SK-N-MC (cell line): ENCODE measurements at regions not wholly inside any gene's neighbourhood (a gene's known extent, or its start where the extent isn't known, plus 50 kb on each side); places are given as distances from the start of the nearest gene placed in this dataset.

Experiments
- DNase-seq: peaks from one replicate; pipeline ENCODE4 v3.0.0-alpha.2; 2011; ENCODE audit warnings: low read depth, low spot score
- H3K27ac ChIP-seq: fragments of 200-600 bp; sonication (generic); 2 replicates; pipeline ENCODE4 v1.5.1; 2016; ENCODE audit warnings: mixed run types
- H3K36me3 ChIP-seq: fragments of 200-600 bp; sonication (generic); 2 replicates; pipeline ENCODE4 v1.6.1; 2017; ENCODE audit warnings: antibody characterized with exemption, low read length, mixed read lengths; ENCODE audit not compliant: insufficient read depth
- H3K4me3 ChIP-seq: fragments of 200-600 bp; sonication (generic); 2 replicates; pipeline ENCODE4 v1.5.1; 2016
- H3K9ac ChIP-seq: fragments of 200-600 bp; sonication (generic); 2 replicates; pipeline ENCODE4 v1.8.0; 2017; ENCODE audit warnings: mixed run types, mixed read lengths; ENCODE audit not compliant: insufficient read length
- H3K9me3 ChIP-seq: fragments of 200-600 bp; sonication (generic); 2 replicates; pipeline ENCODE4 v1.6.1; 2017; ENCODE audit warnings: low read depth, mild to moderate bottlenecking, antibody characterized with exemption, low read length, moderate library complexity, mixed read lengths
- EZH2 ChIP-seq: fragments of 200-600 bp; sonication (generic); IDR thresholded peaks from one replicate; pipeline ENCODE4 v1.6.1; 2017; ENCODE audit warnings: antibody characterized with exemption
- FOXP2 ChIP-seq: optimal IDR thresholded peaks from 2 replicates; pipeline ENCODE3; 2011; ENCODE audit warnings: mild to moderate bottlenecking, moderate library complexity; ENCODE audit not compliant: insufficient read depth; ENCODE audit errors: extremely low read length, control extremely low read depth
- POLR2AphosphoS5 ChIP-seq: IDR thresholded peaks from 2 replicates; pipeline ENCODE4 v1.6.1; 2012; ENCODE audit warnings: mild to moderate bottlenecking, low read depth, low read length, borderline replicate concordance

DNA sequence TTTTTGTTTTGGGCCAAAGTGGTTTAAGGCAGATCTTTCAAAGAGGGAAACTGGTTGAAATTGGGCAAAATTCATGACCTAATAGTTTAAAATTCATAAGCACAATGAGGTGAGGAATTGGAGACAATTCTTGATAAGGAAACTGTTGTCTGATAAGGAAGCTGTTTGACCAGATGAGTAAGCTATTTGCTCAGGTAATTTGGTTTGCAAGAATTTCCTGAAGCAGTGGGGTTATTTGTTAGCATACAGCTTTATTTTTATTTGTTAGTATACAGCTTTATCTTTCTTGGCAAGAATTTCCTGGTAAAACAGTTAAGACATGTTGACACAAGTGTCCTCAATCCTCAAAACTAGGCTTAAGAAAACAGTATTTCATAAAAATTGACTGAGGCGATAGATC lies 559.0 kb downstream of the GALC start:
- no peak for TF ChIP-seq POLR2AphosphoS5
- TF ChIP-seq EZH2 = no peak
- TF ChIP-seq FOXP2 = no peak
- no peak overlapping the region for H3K27ac ChIP-seq
- no peaks in the 10 kb centered on the region for H3K36me3 ChIP-seq
- H3K4me3 ChIP-seq = no peak overlapping the region
- no peak overlapping the region for H3K9ac ChIP-seq
- no peak for DNase-seq
- H3K9me3 ChIP-seq = no peaks in the 10 kb centered on the region

DNA sequence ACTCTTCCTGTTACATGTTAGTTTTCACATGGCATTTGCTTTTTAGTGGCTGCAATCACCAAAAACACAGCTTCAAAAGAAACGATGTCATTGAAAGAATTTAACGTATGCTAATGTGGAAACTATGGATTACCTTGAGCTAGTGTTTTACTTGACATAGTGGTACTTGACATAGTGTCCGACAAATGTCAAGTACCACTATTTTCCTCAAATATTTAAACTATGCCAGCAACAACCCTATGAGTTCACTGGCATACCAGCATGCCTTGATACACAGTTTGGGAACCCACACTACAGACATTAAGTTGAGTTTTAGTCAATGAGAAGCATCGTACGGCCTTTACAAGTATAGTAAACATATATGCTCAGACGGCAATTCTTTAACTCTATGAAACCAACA lies 560.3 kb downstream of the GALC start:
- TF ChIP-seq EZH2 (no peak), FOXP2 (no peak), POLR2AphosphoS5 (no peak)

DNA sequence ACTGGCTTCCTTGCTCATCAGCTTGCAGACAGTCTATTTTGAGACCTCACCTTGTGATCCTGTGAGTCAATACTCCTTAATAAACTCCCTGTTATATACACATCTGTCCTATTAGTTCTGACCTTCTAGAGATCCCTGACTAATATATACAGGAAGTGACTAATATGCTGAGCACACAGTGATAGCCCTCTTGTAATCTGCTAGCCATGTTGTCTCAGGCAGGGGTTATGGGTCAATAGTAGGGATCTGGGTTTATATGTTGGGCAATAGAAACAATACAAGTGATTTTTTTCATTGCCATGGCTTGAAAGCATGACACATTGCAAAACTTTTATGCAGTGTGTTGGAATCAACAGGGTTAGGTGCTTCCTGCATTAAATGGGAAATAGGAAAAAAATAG lies 562.2 kb downstream of the GALC start:
- no peak for DNase-seq
- TF ChIP-seq FOXP2 = no peak
- no peak for TF ChIP-seq POLR2AphosphoS5
- TF ChIP-seq EZH2 = no peak
- Histone ChIP-seq H3K27ac (no peak overlapping the region), H3K9me3 (no peaks in the 10 kb centered on the region), H3K9ac (no peak overlapping the region), H3K4me3 (no peak overlapping the region), H3K36me3 (no peaks in the 10 kb centered on the region)

More for the DNA sequence above, 560.3 kb downstream of the GALC start:
- Histone ChIP-seq H3K9ac (no peak overlapping the region), H3K27ac (no peak overlapping the region), H3K36me3 (no peaks in the 10 kb centered on the region), H3K9me3 (no peaks in the 10 kb centered on the region), H3K4me3 (no peak overlapping the region)
- no peak for DNase-seq

GRCh38 chr14:87430214-87430613 lies 562.8 kb downstream of the GALC start:
- DNase-seq = no peak
- no peaks in the 10 kb centered on the region for H3K9me3 ChIP-seq
- TF ChIP-seq POLR2AphosphoS5 (no peak), EZH2 (no peak), FOXP2 (no peak)
- no peak overlapping the region for H3K27ac ChIP-seq
- H3K9ac ChIP-seq = no peak overlapping the region
- H3K4me3 ChIP-seq = no peak overlapping the region
- H3K36me3 ChIP-seq = no peaks in the 10 kb centered on the region

- no peak overlapping the region for H3K4me3 ChIP-seq
- TF ChIP-seq FOXP2 (no peak), POLR2AphosphoS5 (no peak), EZH2 (no peak)
Observed at GRCh38 chr14:87419925-87420324, 573.1 kb downstream of the GALC start.

DNA sequence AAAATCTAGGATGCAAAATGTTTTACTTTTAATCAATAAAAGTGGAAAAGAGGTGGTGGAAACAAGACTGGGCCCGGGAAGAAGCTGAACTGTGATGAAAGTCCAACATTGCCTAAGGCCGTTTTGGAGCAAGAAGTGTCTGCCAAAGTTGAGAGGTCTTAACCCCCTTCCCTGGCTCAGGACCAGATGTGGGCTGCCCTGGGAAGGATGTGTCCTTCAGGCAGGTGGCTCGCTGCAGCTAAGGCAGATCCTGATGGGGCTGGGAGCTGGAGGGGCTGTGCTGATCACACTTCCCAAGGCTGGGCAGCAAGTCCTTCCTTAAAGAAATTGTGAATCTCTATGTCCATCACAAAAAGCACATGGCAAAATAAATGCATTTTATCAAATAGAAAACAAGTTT lies 581.6 kb downstream of the GALC start:
- no peaks in the 10 kb centered on the region for H3K9me3 ChIP-seq
- no peak overlapping the region for H3K27ac ChIP-seq
- TF ChIP-seq FOXP2 (no peak), POLR2AphosphoS5 (no peak), EZH2 (no peak)
- no peak overlapping the region for H3K4me3 ChIP-seq
- H3K36me3 ChIP-seq = no peaks in the 10 kb centered on the region
- no peak for DNase-seq
- no peak overlapping the region for H3K9ac ChIP-seq

More at GRCh38 chr14:87419925-87420324, 573.1 kb downstream of the GALC start:
- Histone ChIP-seq H3K36me3 (no peaks in the 10 kb centered on the region), H3K9me3 (no peaks in the 10 kb centered on the region), H3K9ac (no peak overlapping the region), H3K27ac (no peak overlapping the region)
- DNase-seq = no peak

DNA sequence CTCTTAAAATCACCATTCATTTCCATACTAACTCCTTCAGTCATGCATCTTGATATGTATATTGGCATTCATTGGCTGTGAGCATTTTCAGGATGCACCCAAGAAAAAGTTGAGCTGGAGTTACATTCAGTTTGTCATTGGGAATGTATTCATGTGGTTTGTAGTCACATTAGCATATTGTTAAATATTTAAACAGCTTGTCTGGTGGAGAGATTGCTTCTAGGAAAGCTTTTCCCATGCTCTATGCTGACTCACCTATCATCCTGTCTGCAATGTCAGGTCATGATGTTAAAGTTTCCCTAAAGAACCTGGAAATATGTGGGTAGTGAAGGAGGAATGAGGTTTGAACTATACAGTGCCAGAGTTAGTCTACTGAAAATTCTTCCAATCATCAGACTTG lies 583.6 kb downstream of the GALC start:
- H3K36me3 ChIP-seq = no peaks in the 10 kb centered on the region
- DNase-seq = no peak
- no peak overlapping the region for H3K27ac ChIP-seq
- no peak for TF ChIP-seq EZH2
- TF ChIP-seq FOXP2 = no peak
- no peak for TF ChIP-seq POLR2AphosphoS5
- no peak overlapping the region for H3K9ac ChIP-seq
- H3K4me3 ChIP-seq = no peak overlapping the region
- no peaks in the 10 kb centered on the region for H3K9me3 ChIP-seq

GRCh38 chr14:87407344-87407743 lies 585.6 kb downstream of the GALC start:
- no peak for DNase-seq
- Histone ChIP-seq H3K27ac (no peak overlapping the region), H3K9ac (no peak overlapping the region), H3K9me3 (no peaks in the 10 kb centered on the region), H3K36me3 (no peaks in the 10 kb centered on the region), H3K4me3 (no peak overlapping the region)
- TF ChIP-seq EZH2 (no peak), POLR2AphosphoS5 (no peak), FOXP2 (no peak)

DNA sequence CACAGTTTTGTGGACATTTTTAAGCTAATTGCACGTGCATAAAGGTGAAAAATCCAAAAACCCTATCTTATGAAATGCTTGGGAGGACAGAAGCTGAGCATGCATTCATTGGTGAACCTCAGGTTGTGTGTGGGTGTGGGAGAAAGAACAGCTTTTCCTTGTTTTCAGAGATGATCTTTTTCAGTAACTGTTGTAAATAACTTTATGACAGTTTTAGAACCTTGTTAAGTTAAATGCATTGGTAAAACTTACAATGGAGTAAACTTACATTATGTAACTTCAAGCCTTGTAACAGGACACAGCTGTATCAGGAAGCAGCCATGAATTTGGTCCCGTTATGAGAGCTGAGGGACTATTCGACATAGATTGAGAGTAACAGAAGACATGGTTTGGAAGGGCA lies 587.4 kb downstream of the GALC start:
- Histone ChIP-seq H3K9me3 (no peaks in the 10 kb centered on the region), H3K4me3 (no peak overlapping the region), H3K36me3 (no peaks in the 10 kb centered on the region), H3K9ac (no peak overlapping the region), H3K27ac (no peak overlapping the region)
- TF ChIP-seq POLR2AphosphoS5 (no peak), EZH2 (no peak), FOXP2 (no peak)
- no peak for DNase-seq
